ENCODE measurements at regions not wholly inside any gene's neighbourhood (a gene's known extent, or its start where the extent isn't known, plus 50 kb on each side); places are given as distances from the start of the nearest gene placed in this dataset.

- H3K27ac ChIP-seq (ENCODE audit: control insufficient read depth, insufficient read depth): no peak overlapping the region
- TF ChIP-seq CHD1 (IDR thresholded peaks at IDR 0.05; ENCODE audit: low read depth, low read length) (no peak), FOXM1 (IDR thresholded peaks at IDR 0.05; ENCODE audit: low read depth, low read length) (no peak), ZBTB4 (CRISPR knock-in tag; IDR thresholded peaks at IDR 0.05) (no peak)
- no peaks in the 10 kb centered on the region for H3K36me3 ChIP-seq (ENCODE audit: control insufficient read depth in 2 of 2, insufficient read depth in 2 of 2, low read length in 1 of 2)
- DNase-seq (ENCODE audit: low read depth, low spot score) (no peak), ATAC-seq (no peak), FAIRE-seq (no peak)
- no peak overlapping the region for H3K4me2 ChIP-seq (ENCODE audit: control insufficient read depth, insufficient read depth)
- BruUV-seq (replicated peaks): no TSS peak
- H3K9ac ChIP-seq (ENCODE audit: control insufficient read depth, insufficient read depth, low read length): no peak overlapping the region
- intact Hi-C loops (cut with micrococcal nuclease; ENCODE audit: unreplicated experiment) (no loop called here), in situ Hi-C loops (cut with MboI) (no loop called here)
- no peaks in the 10 kb centered on the region for H3K9me3 ChIP-seq (replicated peaks; ENCODE audit: control insufficient read depth, insufficient read depth, low read length)
- ChIA-PET POLR2A (no interaction called here), SMC1A (ENCODE audit: uncharacterized antibody, unreplicated experiment) (no interaction called here), RAD21 (ENCODE audit: unreplicated experiment) (no interaction called here), CTCF (no interaction called here)
- H3K4me3 ChIP-seq: no peak overlapping the region
- no peak overlapping the region for H2AFZ ChIP-seq (ENCODE audit: control insufficient read depth, low read depth, low read length)
- H4K20me1 ChIP-seq (ENCODE audit: control insufficient read depth, insufficient read depth): no peaks in the 10 kb centered on the region
- H3K27me3 ChIP-seq (replicated peaks in 1 of 2; ENCODE audit: control insufficient read depth in 2 of 2, insufficient read depth in 2 of 2, low read length in 1 of 2): no peaks in the 10 kb centered on the region
- H3K79me2 ChIP-seq (ENCODE audit: control insufficient read depth, insufficient read depth, low read length): no peaks in the 10 kb centered on the region
- no peaks in the 10 kb centered on the region for H3K4me1 ChIP-seq (ENCODE audit: control insufficient read depth, insufficient read depth, low read length)
- 42% methylated on average over 1 of the region's 1 CpG for WGBS (ENCODE audit: insufficient coverage, insufficient replicate concordance, low lambda C conversion rate, missing lambda C conversion rate)
Measured at GRCh38 chr5:136820848-136821247, 455.5 kb upstream of the TRPC7 start.

- DNase-seq (ENCODE audit: low read depth, low spot score) (no peak), ATAC-seq (no peak), FAIRE-seq (no peak)
- intact Hi-C loops (cut with micrococcal nuclease; ENCODE audit: unreplicated experiment): no loop called here
- H4K20me1 ChIP-seq (ENCODE audit: control insufficient read depth, insufficient read depth): no peaks in the 10 kb centered on the region
- BruUV-seq (replicated peaks): no TSS peak
- ChIA-PET RAD21 (ENCODE audit: unreplicated experiment) (no interaction called here), SMC1A (ENCODE audit: uncharacterized antibody, unreplicated experiment) (no interaction called here), CTCF (no interaction called here), POLR2A (interaction anchor here (0.6 kb wide), 1 partner anchor 59 kb away, joined by 3 read pairs; no protein-coding TSS in a partner anchor)
- no peak for TF ChIP-seq SIX5 (IDR thresholded peaks at IDR 0.05; ENCODE audit: low read depth, low read length, severe bottlenecking)
- no peaks in the 10 kb centered on the region for H3K79me2 ChIP-seq (ENCODE audit: control insufficient read depth, insufficient read depth, low read length)
- H3K27ac ChIP-seq (ENCODE audit: control insufficient read depth, insufficient read depth): no peak overlapping the region
- H3K4me3 ChIP-seq: no peak overlapping the region
- H3K36me3 ChIP-seq (ENCODE audit: control insufficient read depth in 2 of 2, insufficient read depth in 2 of 2, low read length in 1 of 2): no peaks in the 10 kb centered on the region
- no peak overlapping the region for H3K4me2 ChIP-seq (ENCODE audit: control insufficient read depth, insufficient read depth)
- no peaks in the 10 kb centered on the region for H3K9me3 ChIP-seq (replicated peaks; ENCODE audit: control insufficient read depth, insufficient read depth, low read length)
- no peaks in the 10 kb centered on the region for H3K4me1 ChIP-seq (ENCODE audit: control insufficient read depth, insufficient read depth, low read length)
- in situ Hi-C loops (cut with MboI): no loop called here
- WGBS (ENCODE audit: insufficient coverage, insufficient replicate concordance, low lambda C conversion rate, missing lambda C conversion rate): 0% methylated on average over 1 of the region's 1 CpG
- H3K27me3 ChIP-seq (replicated peaks in 1 of 2; ENCODE audit: control insufficient read depth in 2 of 2, insufficient read depth in 2 of 2, low read length in 1 of 2): no peaks in the 10 kb centered on the region
- H3K9ac ChIP-seq (ENCODE audit: control insufficient read depth, insufficient read depth, low read length): no peak overlapping the region
- H2AFZ ChIP-seq (ENCODE audit: control insufficient read depth, low read depth, low read length): no peak overlapping the region
Measured at GRCh38 chr5:136819526-136820302, 454.4 kb upstream of the TRPC7 start.

Measured in GM12878 (cell line).